Hepatocyte (in vitro differentiated cells): ENCODE measurements at regions not wholly inside any gene's neighbourhood (a gene's known extent, or its start where the extent isn't known, plus 50 kb on each side); places are given as distances from the start of the nearest gene placed in this dataset.

Experiments used
- EZH2 ChIP-seq: fragments of 200-600 bp; sonication (generic); IDR thresholded peaks from 2 replicates; pipeline ENCODE4 v1.6.1; 2016; ENCODE audit warnings: antibody characterized with exemption, mild to moderate bottlenecking, borderline replicate concordance
- TF ChIP-seq, protein P1 (sequence below): fragments of 200-600 bp; sonication (generic); IDR thresholded peaks from 2 replicates; pipeline ENCODE4 v1.5.1; 2016; ENCODE audit warnings: antibody characterized with exemption, mild to moderate bottlenecking; ENCODE audit not compliant: poor library complexity

DNA sequence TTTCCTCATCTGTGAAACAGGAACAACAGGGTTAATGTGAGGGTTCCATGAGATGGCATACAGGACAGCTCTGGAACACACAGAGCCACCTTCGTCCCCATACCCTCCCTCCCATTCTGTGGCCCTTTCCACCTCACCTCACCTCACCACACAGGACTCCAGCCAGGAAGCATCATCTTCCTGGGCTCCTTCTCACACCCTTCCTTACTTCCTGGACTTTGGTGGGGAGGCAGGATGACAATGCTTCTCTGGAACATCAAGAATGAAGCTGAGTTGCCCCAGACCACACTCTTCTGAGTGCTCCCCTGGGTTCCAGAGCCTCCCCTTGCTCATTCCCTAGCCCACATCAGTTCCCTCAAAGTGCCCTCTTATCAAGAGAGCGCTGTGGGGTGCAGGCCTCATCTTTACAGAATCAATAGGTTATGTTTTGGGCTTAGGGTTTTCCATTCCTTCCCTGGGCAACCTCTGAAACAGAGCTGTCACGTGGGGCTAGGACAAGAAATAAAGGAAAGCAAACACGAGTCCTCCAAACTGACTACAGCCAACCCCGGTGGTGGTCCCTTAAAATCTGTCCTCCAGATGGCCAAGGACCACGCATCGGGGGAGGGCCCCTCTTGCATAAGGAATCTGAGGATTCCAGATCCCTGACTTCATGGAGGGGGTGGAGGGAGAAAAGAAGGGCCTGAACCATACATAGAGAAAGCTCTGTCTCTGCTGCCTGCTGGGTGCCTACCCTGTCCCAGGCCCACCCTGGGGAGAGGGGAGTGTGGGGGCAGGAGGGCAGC, 74.4 kb upstream of the ATP6AP2 start:
- TF ChIP-seq, protein P1, sequence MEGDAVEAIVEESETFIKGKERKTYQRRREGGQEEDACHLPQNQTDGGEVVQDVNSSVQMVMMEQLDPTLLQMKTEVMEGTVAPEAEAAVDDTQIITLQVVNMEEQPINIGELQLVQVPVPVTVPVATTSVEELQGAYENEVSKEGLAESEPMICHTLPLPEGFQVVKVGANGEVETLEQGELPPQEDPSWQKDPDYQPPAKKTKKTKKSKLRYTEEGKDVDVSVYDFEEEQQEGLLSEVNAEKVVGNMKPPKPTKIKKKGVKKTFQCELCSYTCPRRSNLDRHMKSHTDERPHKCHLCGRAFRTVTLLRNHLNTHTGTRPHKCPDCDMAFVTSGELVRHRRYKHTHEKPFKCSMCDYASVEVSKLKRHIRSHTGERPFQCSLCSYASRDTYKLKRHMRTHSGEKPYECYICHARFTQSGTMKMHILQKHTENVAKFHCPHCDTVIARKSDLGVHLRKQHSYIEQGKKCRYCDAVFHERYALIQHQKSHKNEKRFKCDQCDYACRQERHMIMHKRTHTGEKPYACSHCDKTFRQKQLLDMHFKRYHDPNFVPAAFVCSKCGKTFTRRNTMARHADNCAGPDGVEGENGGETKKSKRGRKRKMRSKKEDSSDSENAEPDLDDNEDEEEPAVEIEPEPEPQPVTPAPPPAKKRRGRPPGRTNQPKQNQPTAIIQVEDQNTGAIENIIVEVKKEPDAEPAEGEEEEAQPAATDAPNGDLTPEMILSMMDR: no peak
- no peak for TF ChIP-seq EZH2
